ENCODE measurements at regions not wholly inside any gene's neighbourhood (a gene's known extent, or its start where the extent isn't known, plus 50 kb on each side); places are given as distances from the start of the nearest gene placed in this dataset.

- Histone ChIP-seq H3K4me3 (no peak overlapping the region), H3K27me3 (no peaks in the 10 kb centered on the region), H3K9me3 (no peaks in the 10 kb centered on the region), H3K4me1 (no peaks in the 10 kb centered on the region), H3K27ac (no peak overlapping the region), H3K36me3 (replicated peaks in 1 of 2; ENCODE audit: insufficient read depth in 1 of 2, low read depth in 2 of 2) (no peaks in the 10 kb centered on the region)
- TF ChIP-seq POLR2A (IDR thresholded peaks at IDR 0.05) (no peak), CTCF (IDR thresholded peaks at IDR 0.05) (no peak)
- no peak for DNase-seq
- intact Hi-C loops (cut with DNase I), result no loop called here
- WGBS, 2 donors, result 62 to 82% methylated on average over 2 of the region's 2 CpGs
- ATAC-seq, result no peak
Observed at GRCh38 chr3:103047640-103048039, 612.8 kb downstream of the ZPLD1 start.

DNA sequence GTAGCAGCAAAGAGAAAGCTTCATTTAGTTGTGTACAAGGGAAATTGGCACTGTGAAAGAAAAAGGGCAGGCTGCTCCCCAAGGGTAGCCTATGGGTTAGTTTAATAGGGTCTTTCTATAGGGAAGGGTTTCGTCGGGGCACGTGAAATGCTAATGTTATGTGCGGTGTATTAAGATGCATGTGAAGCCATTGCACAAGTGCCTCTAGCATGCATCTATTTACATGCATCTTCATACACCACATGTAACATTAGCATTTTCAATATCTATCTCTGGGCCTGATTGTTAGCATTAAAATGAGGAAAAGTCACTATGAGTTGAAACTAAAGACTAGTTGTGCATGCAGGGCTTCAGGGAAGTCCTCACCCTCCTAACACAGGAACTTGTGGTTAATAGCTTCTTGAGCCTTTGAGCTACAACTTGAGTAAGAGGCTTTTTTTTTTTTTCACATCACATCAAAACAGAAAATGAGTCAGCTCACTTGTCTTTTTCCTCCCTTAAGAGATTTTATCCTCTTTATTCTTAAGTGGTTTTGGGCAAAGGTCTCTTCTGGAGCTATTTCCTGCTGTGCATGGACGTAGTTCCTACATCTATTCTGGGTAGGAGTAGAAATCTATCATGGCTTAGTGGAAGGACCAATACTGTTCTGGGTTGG is 613.4 kb downstream of the ZPLD1 start:
- H3K27ac ChIP-seq, result no peak overlapping the region
- no peaks in the 10 kb centered on the region for H3K4me1 ChIP-seq
- no peak for TF ChIP-seq POLR2A (IDR thresholded peaks at IDR 0.05)
- TF ChIP-seq CTCF (IDR thresholded peaks at IDR 0.05), result no peak
- no peaks in the 10 kb centered on the region for H3K36me3 ChIP-seq (replicated peaks in 1 of 2; ENCODE audit: insufficient read depth in 1 of 2, low read depth in 2 of 2)
- intact Hi-C loops (cut with DNase I), result no loop called here
- no peak for DNase-seq
- H3K27me3 ChIP-seq, result no peaks in the 10 kb centered on the region
- no peak for ATAC-seq
- H3K4me3 ChIP-seq, result no peak overlapping the region
- 77 to 84% methylated on average over 5 of the region's 5 CpGs for WGBS, 2 donors
- H3K9me3 ChIP-seq, result no peaks in the 10 kb centered on the region

DNA sequence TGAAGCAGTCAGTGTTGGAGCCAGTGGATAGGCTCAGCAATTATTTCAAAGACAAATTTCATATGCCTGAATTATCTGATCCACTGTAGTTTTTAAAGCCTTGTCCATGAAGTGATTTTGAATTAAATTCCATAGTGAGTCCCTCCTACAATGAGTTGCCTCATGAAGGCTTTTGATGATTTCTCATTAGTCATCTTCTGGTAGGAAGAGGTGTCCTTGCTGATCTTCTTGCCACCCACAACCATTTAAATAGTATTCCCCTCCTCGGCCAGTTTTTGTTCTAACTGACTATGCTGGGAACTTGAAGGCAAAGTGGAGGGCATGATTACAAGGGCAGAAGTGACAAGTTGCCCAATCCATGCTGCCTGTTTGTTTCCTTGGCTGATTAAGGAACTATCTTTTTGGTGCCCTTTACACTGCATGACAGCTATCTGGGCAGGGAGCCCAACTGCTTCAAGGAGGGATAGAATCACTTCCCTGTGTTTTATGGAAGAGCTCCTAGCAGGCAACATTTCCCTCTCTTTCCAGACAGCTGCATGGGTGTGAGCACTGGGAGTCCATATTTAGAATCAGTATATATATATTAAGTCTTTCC is 617.5 kb downstream of the ZPLD1 start:
- Histone ChIP-seq H3K4me1 (no peaks in the 10 kb centered on the region), H3K9me3 (no peaks in the 10 kb centered on the region), H3K36me3 (replicated peaks in 1 of 2; ENCODE audit: insufficient read depth in 1 of 2, low read depth in 2 of 2) (no peaks in the 10 kb centered on the region), H3K4me3 (no peak overlapping the region), H3K27me3 (no peaks in the 10 kb centered on the region), H3K27ac (no peak overlapping the region)
- TF ChIP-seq CTCF (IDR thresholded peaks at IDR 0.05) (no peak), POLR2A (IDR thresholded peaks at IDR 0.05) (no peak)
- DNase-seq (peak; percentile 13 to 52 (median 22)), ATAC-seq (no peak)
- intact Hi-C loops (cut with DNase I), result no loop called here
- whole genome bisulfite sequencing, 2 donors, result 63 to 75% methylated on average over 1 of the region's 1 CpG

DNA sequence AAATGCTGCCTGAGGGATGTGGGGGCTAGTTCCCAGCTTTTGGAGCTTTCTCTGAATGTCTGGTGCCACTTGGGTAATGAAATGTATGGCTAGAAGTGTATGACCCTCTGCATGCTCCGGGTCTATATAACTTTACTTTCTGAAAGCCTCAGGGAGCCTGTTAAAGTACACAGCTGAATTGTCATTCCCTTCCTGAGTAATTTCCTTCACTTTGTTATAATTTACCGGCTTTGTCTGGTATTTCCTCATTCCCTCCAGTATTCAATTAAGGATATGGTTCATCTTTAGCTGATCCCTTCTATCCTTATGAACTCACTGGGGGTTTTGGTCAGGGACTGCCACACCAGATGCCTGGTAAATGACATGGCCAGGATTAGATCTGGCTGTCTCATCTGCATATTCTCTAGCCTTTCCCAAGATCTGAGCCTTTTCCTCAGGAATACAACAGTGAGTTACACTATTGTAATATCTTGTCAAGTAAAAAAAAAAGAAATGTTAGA is 620.3 kb downstream of the ZPLD1 start:
- TF ChIP-seq CTCF (IDR thresholded peaks at IDR 0.05) (no peak), POLR2A (IDR thresholded peaks at IDR 0.05) (no peak)
- DNase-seq (no peak), ATAC-seq (no peak)
- H3K9me3 ChIP-seq, result no peaks in the 10 kb centered on the region
- no peak overlapping the region for H3K27ac ChIP-seq
- intact Hi-C loops (cut with DNase I), result no loop called here
- no peaks in the 10 kb centered on the region for H3K27me3 ChIP-seq
- H3K36me3 ChIP-seq (replicated peaks in 1 of 2; ENCODE audit: insufficient read depth in 1 of 2, low read depth in 2 of 2), result no peaks in the 10 kb centered on the region
- no peak overlapping the region for H3K4me3 ChIP-seq
- no peaks in the 10 kb centered on the region for H3K4me1 ChIP-seq
- WGBS, 2 donors, result 31 to 57% methylated on average over 2 of the region's 2 CpGs

DNA sequence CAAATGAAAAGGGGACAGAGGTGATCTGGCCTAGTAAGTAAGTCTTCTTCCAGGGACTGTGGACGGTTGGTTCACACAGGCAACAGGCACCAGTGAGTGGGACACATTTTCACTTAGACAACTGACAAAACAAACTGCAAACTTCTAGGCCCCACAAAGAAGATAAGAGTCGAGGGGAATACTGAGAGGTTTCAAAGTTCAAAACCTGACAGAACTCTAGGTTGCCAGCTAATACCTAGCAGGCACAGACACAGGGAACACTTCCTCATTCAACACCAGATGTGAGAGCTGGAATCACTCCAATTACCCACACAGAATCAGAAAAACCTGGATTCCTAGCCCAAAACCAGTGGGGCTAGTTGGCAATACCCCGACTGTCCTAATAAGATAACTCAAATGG is 621.7 kb downstream of the ZPLD1 start:
- TF ChIP-seq CTCF (IDR thresholded peaks at IDR 0.05), result no peak
- no peak for TF ChIP-seq POLR2A (IDR thresholded peaks at IDR 0.05)

More for the DNA sequence above, 621.7 kb downstream of the ZPLD1 start:
- Histone ChIP-seq H3K9me3 (no peaks in the 10 kb centered on the region), H3K4me3 (no peak overlapping the region), H3K36me3 (replicated peaks in 1 of 2; ENCODE audit: insufficient read depth in 1 of 2, low read depth in 2 of 2) (no peaks in the 10 kb centered on the region), H3K27ac (no peak overlapping the region), H3K27me3 (no peaks in the 10 kb centered on the region), H3K4me1 (no peaks in the 10 kb centered on the region)
- ATAC-seq (no peak), DNase-seq (no peak)
- WGBS, 2 donors, result 11 to 20% methylated on average over 3 of the region's 3 CpGs
- intact Hi-C loops (cut with DNase I), result no loop called here

All from body of pancreas (tissue), 4 donors.